IgD-negative memory B cell (primary cell): ENCODE measurements at regions not wholly inside any gene's neighbourhood (a gene's known extent, or its start where the extent isn't known, plus 50 kb on each side); places are given as distances from the start of the nearest gene placed in this dataset.
"Not testable (repeated sequence)": the region's sequence is repeated elsewhere in the genome, so short reads cannot be mapped to it uniquely, and the experiment has no call there.

Experiments
- H3K27ac Mint-ChIP-seq, 3 donors: one replicate each; pipeline ENCODE4 v1.8.0; 2020 to 2022; ENCODE audit warnings: mild to moderate bottlenecking in 3 of 3, mixed read lengths in 3 of 3, moderate library complexity in 1 of 3
- H3K27me3 Mint-ChIP-seq: one replicate; pipeline ENCODE4 v1.8.0; 2021; ENCODE audit warnings: mixed read lengths
- H3K36me3 Mint-ChIP-seq: one replicate; pipeline ENCODE4 v1.8.0; 2020; ENCODE audit warnings: mild to moderate bottlenecking, mixed read lengths
- H3K4me1 Mint-ChIP-seq, 3 donors: one replicate each; pipeline ENCODE4 v1.8.0; 2020 to 2022; ENCODE audit warnings: mixed read lengths in 3 of 3, mild to moderate bottlenecking in 1 of 3
- H3K4me3 Mint-ChIP-seq, 4 donors: one replicate each; pipeline ENCODE4 v1.8.0; 2020 to 2022; ENCODE audit warnings: mild to moderate bottlenecking in 4 of 4, mixed read lengths in 4 of 4, moderate library complexity in 3 of 4
- H3K9me3 Mint-ChIP-seq, 3 donors: one replicate each; pipeline ENCODE4 v1.8.0; 2020 to 2021; ENCODE audit warnings: mixed read lengths in 3 of 3, mild to moderate bottlenecking in 1 of 3

- Mint-ChIP-seq H3K27ac (no peak overlapping the region), H3K4me1 (no peaks in the 10 kb centered on the region), H3K36me3 (no peaks in the 10 kb centered on the region), H3K27me3 (peaks cover 1% of the 10 kb centered on the region), H3K4me3 (no peak overlapping the region), H3K9me3 (no peaks in the 10 kb centered on the region)
Measured at GRCh38 chr5:145673786-145674185, 161.4 kb downstream of the PRELID2 start.

GRCh38 chr5:145668714-145669113, 166.4 kb downstream of the PRELID2 start:
- Mint-ChIP-seq H3K4me3 (no peak overlapping the region), H3K36me3 (no peaks in the 10 kb centered on the region), H3K27ac (no peak overlapping the region), H3K27me3 (peaks cover 1% of the 10 kb centered on the region), H3K4me1 (no peaks in the 10 kb centered on the region), H3K9me3 (peaks cover 0 to 3% (median 0%) of the 10 kb centered on the region in 3 donors)

- H3K4me1 Mint-ChIP-seq: no peaks in the 10 kb centered on the region
Measured at GRCh38 chr5:145667742-145668141, 167.4 kb downstream of the PRELID2 start.

GRCh38 chr5:145666591-145666990, 168.6 kb downstream of the PRELID2 start:
- H3K36me3 Mint-ChIP-seq: no peaks in the 10 kb centered on the region
- H3K9me3 Mint-ChIP-seq: peaks cover 0 to 3% (median 0%) of the 10 kb centered on the region in 3 donors
- H3K4me3 Mint-ChIP-seq: no peak overlapping the region
- no peaks in the 10 kb centered on the region for H3K4me1 Mint-ChIP-seq
- no peak overlapping the region for H3K27ac Mint-ChIP-seq
- H3K27me3 Mint-ChIP-seq: peaks cover 1% of the 10 kb centered on the region

More at GRCh38 chr5:145667742-145668141, 167.4 kb downstream of the PRELID2 start:
- H3K4me3 Mint-ChIP-seq: no peak overlapping the region
- peaks cover 1% of the 10 kb centered on the region for H3K27me3 Mint-ChIP-seq
- H3K9me3 Mint-ChIP-seq: peaks cover 0 to 3% (median 0%) of the 10 kb centered on the region in 3 donors
- H3K36me3 Mint-ChIP-seq: no peaks in the 10 kb centered on the region
- H3K27ac Mint-ChIP-seq: no peak overlapping the region

- peaks cover 0 to 3% (median 0%) of the 10 kb centered on the region in 3 donors for H3K9me3 Mint-ChIP-seq
- H3K27me3 Mint-ChIP-seq: no peaks in the 10 kb centered on the region
- H3K4me1 Mint-ChIP-seq: no peaks in the 10 kb centered on the region
- H3K4me3 Mint-ChIP-seq: no peak overlapping the region
- no peaks in the 10 kb centered on the region for H3K36me3 Mint-ChIP-seq
- H3K27ac Mint-ChIP-seq: no peak overlapping the region
Measured at GRCh38 chr5:145661737-145662485, 173.2 kb downstream of the PRELID2 start.

- no peaks in the 10 kb centered on the region for H3K27me3 Mint-ChIP-seq
- no peaks in the 10 kb centered on the region for H3K36me3 Mint-ChIP-seq
- no peak overlapping the region for H3K4me3 Mint-ChIP-seq
- no peaks in the 10 kb centered on the region for H3K4me1 Mint-ChIP-seq
- no peak overlapping the region for H3K27ac Mint-ChIP-seq
- H3K9me3 Mint-ChIP-seq: peaks cover 0 to 3% (median 1%) of the 10 kb centered on the region in 3 donors
Measured at GRCh38 chr5:145660897-145661640, 174.1 kb downstream of the PRELID2 start.

- Mint-ChIP-seq H3K36me3 (no peaks in the 10 kb centered on the region), H3K9me3 (peaks cover 0 to 3% (median 1%) of the 10 kb centered on the region in 3 donors), H3K27me3 (no peaks in the 10 kb centered on the region), H3K27ac (no peak overlapping the region), H3K4me1 (no peaks in the 10 kb centered on the region), H3K4me3 (no peak overlapping the region)
Measured at GRCh38 chr5:145658435-145658834, 176.7 kb downstream of the PRELID2 start.

- H3K27ac Mint-ChIP-seq: peak overlapping the region in 1 of 3 donors; percentile 35
Measured at GRCh38 chr5:145652700-145653099, 182.4 kb downstream of the PRELID2 start.

GRCh38 chr5:145647137-145647536, 188.0 kb downstream of the PRELID2 start:
- peaks cover 2 to 18% (median 18%) of the 10 kb centered on the region in 3 donors for H3K9me3 Mint-ChIP-seq
- not testable (repeated sequence) for H3K27ac Mint-ChIP-seq, H3K27me3 Mint-ChIP-seq, H3K4me3 Mint-ChIP-seq, H3K36me3 Mint-ChIP-seq, H3K4me1 Mint-ChIP-seq

More at GRCh38 chr5:145652700-145653099, 182.4 kb downstream of the PRELID2 start:
- H3K36me3 Mint-ChIP-seq, H3K27me3 Mint-ChIP-seq, H3K4me1 Mint-ChIP-seq, H3K9me3 Mint-ChIP-seq, H3K4me3 Mint-ChIP-seq: not testable (repeated sequence)

GRCh38 chr5:145643214-145643613, 191.9 kb downstream of the PRELID2 start:
- H3K27ac Mint-ChIP-seq, H3K27me3 Mint-ChIP-seq, H3K4me3 Mint-ChIP-seq, H3K4me1 Mint-ChIP-seq, H3K36me3 Mint-ChIP-seq: not testable (repeated sequence)
- H3K9me3 Mint-ChIP-seq: peaks cover 2 to 19% (median 19%) of the 10 kb centered on the region in 3 donors

GRCh38 chr5:145637396-145637795, 197.7 kb downstream of the PRELID2 start:
- Mint-ChIP-seq H3K9me3 (peaks cover 0 to 4% (median 4%) of the 10 kb centered on the region in 3 donors), H3K36me3 (peaks cover 2% of the 10 kb centered on the region), H3K27me3 (no peaks in the 10 kb centered on the region), H3K27ac (no peak overlapping the region), H3K4me1 (no peaks in the 10 kb centered on the region), H3K4me3 (no peak overlapping the region)

GRCh38 chr5:145636371-145636770, 198.8 kb downstream of the PRELID2 start:
- peaks cover 0 to 4% (median 4%) of the 10 kb centered on the region in 3 donors for H3K9me3 Mint-ChIP-seq
- peaks cover 2% of the 10 kb centered on the region for H3K36me3 Mint-ChIP-seq
- no peak overlapping the region for H3K27ac Mint-ChIP-seq
- H3K4me3 Mint-ChIP-seq: no peak overlapping the region
- H3K4me1 Mint-ChIP-seq: no peaks in the 10 kb centered on the region
- H3K27me3 Mint-ChIP-seq: no peaks in the 10 kb centered on the region

GRCh38 chr5:145633474-145633873, 201.7 kb downstream of the PRELID2 start:
- Mint-ChIP-seq H3K36me3 (peaks cover 1% of the 10 kb centered on the region), H3K4me3 (no peak overlapping the region), H3K4me1 (no peaks in the 10 kb centered on the region), H3K27me3 (no peaks in the 10 kb centered on the region), H3K9me3 (peaks cover 0 to 2% (median 1%) of the 10 kb centered on the region in 3 donors), H3K27ac (no peak overlapping the region)

GRCh38 chr5:145632701-145633100, 202.4 kb downstream of the PRELID2 start:
- Mint-ChIP-seq H3K4me1 (no peaks in the 10 kb centered on the region), H3K9me3 (no peaks in the 10 kb centered on the region), H3K36me3 (no peaks in the 10 kb centered on the region), H3K4me3 (no peak overlapping the region), H3K27me3 (no peaks in the 10 kb centered on the region), H3K27ac (no peak overlapping the region)

- Mint-ChIP-seq H3K9me3 (peaks cover 3 to 7% (median 4%) of the 10 kb centered on the region in 3 donors), H3K27me3 (no peaks in the 10 kb centered on the region), H3K27ac (no peak overlapping the region), H3K4me3 (no peak overlapping the region), H3K36me3 (no peaks in the 10 kb centered on the region), H3K4me1 (no peaks in the 10 kb centered on the region)
Measured at GRCh38 chr5:145629047-145629446, 206.1 kb downstream of the PRELID2 start.
